ENCODE measurements at regions not wholly inside any gene's neighbourhood (a gene's known extent, or its start where the extent isn't known, plus 50 kb on each side); places are given as distances from the start of the nearest gene placed in this dataset.

GRCh38 chr9:1416261-1416660 is 366.1 kb downstream of the DMRT2 start:
- H4K20me1 ChIP-seq (ENCODE audit: insufficient read depth, low read length): no peaks in the 10 kb centered on the region
- H3K9ac ChIP-seq (ENCODE audit: low read length): no peak overlapping the region
- no peak overlapping the region for H3K27ac ChIP-seq (ENCODE audit: low read depth, low read length, poor library complexity, severe bottlenecking)
- no peak overlapping the region for H3K4me2 ChIP-seq (ENCODE audit: low read length)
- no peaks in the 10 kb centered on the region for H3K9me3 ChIP-seq (ENCODE audit: low read length)
- no peaks in the 10 kb centered on the region for H3F3A ChIP-seq (ENCODE audit: insufficient read depth, low read length)
- H2AFZ ChIP-seq (ENCODE audit: low read length): no peak overlapping the region
- no peaks in the 10 kb centered on the region for H3K9me2 ChIP-seq (ENCODE audit: low read depth, low read length)
- no peaks in the 10 kb centered on the region for H3K4me1 ChIP-seq (ENCODE audit: insufficient read depth, low read length, severe bottlenecking)
- H3K4me3 ChIP-seq (ENCODE audit: low read depth, low read length, poor library complexity, severe bottlenecking): no peak overlapping the region
- H3K36me3 ChIP-seq (ENCODE audit: insufficient read depth, low read length): no peaks in the 10 kb centered on the region
- no peaks in the 10 kb centered on the region for H3K27me3 ChIP-seq (ENCODE audit: insufficient read depth, low read length)
- TF ChIP-seq CTCF (IDR thresholded peaks at IDR 0.05; ENCODE audit: low read length): no peak
- TF ChIP-seq EZH2 (IDR thresholded peaks at IDR 0.05; ENCODE audit: borderline replicate concordance, low read length): no peak
- no peaks in the 10 kb centered on the region for H3K79me2 ChIP-seq (ENCODE audit: insufficient read depth, low read length)

GRCh38 chr9:1421436-1421835 is 371.3 kb downstream of the DMRT2 start:
- H4K20me1 ChIP-seq (ENCODE audit: insufficient read depth, low read length): no peaks in the 10 kb centered on the region
- no peaks in the 10 kb centered on the region for H3K79me2 ChIP-seq (ENCODE audit: insufficient read depth, low read length)
- no peak overlapping the region for H3K27ac ChIP-seq (ENCODE audit: low read depth, low read length, poor library complexity, severe bottlenecking)
- H3K4me1 ChIP-seq (ENCODE audit: insufficient read depth, low read length, severe bottlenecking): no peaks in the 10 kb centered on the region
- H3K36me3 ChIP-seq (ENCODE audit: insufficient read depth, low read length): no peaks in the 10 kb centered on the region
- H3K27me3 ChIP-seq (ENCODE audit: insufficient read depth, low read length): no peaks in the 10 kb centered on the region
- no peak overlapping the region for H2AFZ ChIP-seq (ENCODE audit: low read length)
- H3K4me2 ChIP-seq (ENCODE audit: low read length): no peak overlapping the region
- TF ChIP-seq CTCF (IDR thresholded peaks at IDR 0.05; ENCODE audit: low read length): no peak
- no peak for TF ChIP-seq EZH2 (IDR thresholded peaks at IDR 0.05; ENCODE audit: borderline replicate concordance, low read length)
- H3K4me3 ChIP-seq (ENCODE audit: low read depth, low read length, poor library complexity, severe bottlenecking): no peak overlapping the region
- no peaks in the 10 kb centered on the region for H3K9me3 ChIP-seq (ENCODE audit: low read length)
- H3K9me2 ChIP-seq (ENCODE audit: low read depth, low read length): no peaks in the 10 kb centered on the region
- no peak overlapping the region for H3K9ac ChIP-seq (ENCODE audit: low read length)
- no peaks in the 10 kb centered on the region for H3F3A ChIP-seq (ENCODE audit: insufficient read depth, low read length)

- TF ChIP-seq CTCF (IDR thresholded peaks at IDR 0.05; ENCODE audit: low read length) (no peak), EZH2 (IDR thresholded peaks at IDR 0.05; ENCODE audit: borderline replicate concordance, low read length) (no peak)
- no peaks in the 10 kb centered on the region for H3F3A ChIP-seq (ENCODE audit: insufficient read depth, low read length)
- no peak overlapping the region for H3K4me2 ChIP-seq (ENCODE audit: low read length)
- no peak overlapping the region for H3K9ac ChIP-seq (ENCODE audit: low read length)
- H2AFZ ChIP-seq (ENCODE audit: low read length): no peak overlapping the region
- H3K4me1 ChIP-seq (ENCODE audit: insufficient read depth, low read length, severe bottlenecking): no peaks in the 10 kb centered on the region
- H3K36me3 ChIP-seq (ENCODE audit: insufficient read depth, low read length): no peaks in the 10 kb centered on the region
- no peaks in the 10 kb centered on the region for H3K27me3 ChIP-seq (ENCODE audit: insufficient read depth, low read length)
- H3K27ac ChIP-seq (ENCODE audit: low read depth, low read length, poor library complexity, severe bottlenecking): no peak overlapping the region
- H3K9me2 ChIP-seq (ENCODE audit: low read depth, low read length): no peaks in the 10 kb centered on the region
- H3K4me3 ChIP-seq (ENCODE audit: low read depth, low read length, poor library complexity, severe bottlenecking): no peak overlapping the region
- H3K9me3 ChIP-seq (ENCODE audit: low read length): no peaks in the 10 kb centered on the region
- no peaks in the 10 kb centered on the region for H4K20me1 ChIP-seq (ENCODE audit: insufficient read depth, low read length)
- H3K79me2 ChIP-seq (ENCODE audit: insufficient read depth, low read length): no peaks in the 10 kb centered on the region
These were observed 377.7 kb downstream of the DMRT2 start for GRCh38 chr9:1427875-1428274.

Measured in OCI-LY1 (cell line).